HEK293 (cell line): ENCODE measurements at regions not wholly inside any gene's neighbourhood (a gene's known extent, or its start where the extent isn't known, plus 50 kb on each side); places are given as distances from the start of the nearest gene placed in this dataset.

Experiments
- CTCF ChIA-PET: fragments of 350-600 bp; formaldehyde crosslinking; extraction: SDS; loops from one replicate; lab custom pipeline; 2021; ENCODE audit warnings: antibody characterized with exemption; lab: Yijun Ruan, JAX
- POLR2A ChIA-PET: fragments of 300-600 bp; formaldehyde crosslinking; extraction: SDS; loops from one replicate; lab custom pipeline; 2020; ENCODE audit warnings: antibody characterized with exemption, inconsistent platforms; lab: Yijun Ruan, JAX
- H3K27ac ChIP-seq: fragments of 200-500 bp; sonication (Bioruptor generic); 2 replicates; pipeline ENCODE4 v1.5.1; 2014; ENCODE audit warnings: low read depth, low read length, control low read depth, inconsistent platforms; ENCODE audit errors: extremely low read depth
- H3K36me3 ChIP-seq, 2 experiments: fragments of 200-500 bp in 1 of 2; sonication (Bioruptor generic) in 1 of 2; 1 replicate in 1 of 2; 2 replicates in 1 of 2; pipeline ENCODE4 v1.5.1; 2014 to 2017; ENCODE audit warnings: inconsistent platforms in 2 of 2, low read length in 2 of 2; ENCODE audit not compliant: control insufficient read depth in 2 of 2, insufficient read depth in 1 of 2
- H3K4me1 ChIP-seq: fragments of 200-500 bp; sonication (Bioruptor generic); 2 replicates; pipeline ENCODE4 v1.5.1; 2014; ENCODE audit warnings: mild to moderate bottlenecking, low read length, inconsistent platforms; ENCODE audit not compliant: control insufficient read depth, insufficient read depth
- H3K4me3 ChIP-seq: 2 replicates; pipeline ENCODE4 v1.5.1; 2011; ENCODE audit warnings: low read depth, mild to moderate bottlenecking, control low read depth, low read length, moderate library complexity
- H3K9me3 ChIP-seq: fragments of 200-500 bp; sonication (Bioruptor generic); 2 replicates; pipeline ENCODE4 v1.5.1; 2014; ENCODE audit warnings: low read depth, low read length, inconsistent platforms; ENCODE audit not compliant: control insufficient read depth, insufficient read depth
- PBX3 ChIP-seq: sonication (generic); formaldehyde crosslinking; IDR thresholded peaks from 2 replicates; pipeline ENCODE4 v1.8.1; 2022; ENCODE audit warnings: mild to moderate bottlenecking, moderate library complexity, missing genetic modification reagents
- PRDM6 ChIP-seq: fragments of 450-650 bp; formaldehyde crosslinking; IDR thresholded peaks from 2 replicates; pipeline ENCODE4 v1.5.1; 2017; ENCODE audit warnings: missing biosample characterization, missing genetic modification characterization
- TSHZ1 ChIP-seq: fragments of 450-650 bp; formaldehyde crosslinking; IDR thresholded peaks from 2 replicates; pipeline ENCODE4 v1.5.1; 2016; ENCODE audit warnings: missing biosample characterization, missing genetic modification characterization, borderline replicate concordance
- WT1 ChIP-seq: fragments of 450-650 bp; formaldehyde crosslinking; IDR thresholded peaks from 2 replicates; pipeline ENCODE4 v1.5.1; 2016; ENCODE audit warnings: missing biosample characterization, missing genetic modification characterization
- ZBTB10 ChIP-seq: fragments of 450-650 bp; formaldehyde crosslinking; IDR thresholded peaks from 2 replicates; pipeline ENCODE4 v1.5.1; 2016; ENCODE audit warnings: missing biosample characterization, missing genetic modification characterization
- ZNF112 ChIP-seq: fragments of 450-650 bp; formaldehyde crosslinking; IDR thresholded peaks from 2 replicates; pipeline ENCODE4 v1.5.0; 2017; ENCODE audit warnings: missing biosample characterization, missing genetic modification characterization
- ZNF169 ChIP-seq: fragments of 450-650 bp; formaldehyde crosslinking; IDR thresholded peaks from 2 replicates; pipeline ENCODE4 v1.5.1; 2016; ENCODE audit warnings: missing biosample characterization, missing genetic modification characterization
- ZNF19 ChIP-seq: fragments of 450-650 bp; formaldehyde crosslinking; IDR thresholded peaks from 2 replicates; pipeline ENCODE4; 2016; ENCODE audit warnings: missing biosample characterization, missing genetic modification characterization, low read depth
- ZNF202 ChIP-seq: fragments of 450-650 bp; formaldehyde crosslinking; IDR thresholded peaks from 2 replicates; pipeline ENCODE4 v1.5.1; 2016; ENCODE audit warnings: missing biosample characterization, missing genetic modification characterization, borderline replicate concordance
- ZNF223 ChIP-seq: fragments of 450-650 bp; formaldehyde crosslinking; IDR thresholded peaks from 2 replicates; pipeline ENCODE4 v1.5.1; 2016; ENCODE audit warnings: missing biosample characterization, missing genetic modification characterization
- ZNF239 ChIP-seq: fragments of 450-650 bp; formaldehyde crosslinking; IDR thresholded peaks from 2 replicates; pipeline ENCODE4 v1.5.1; 2016; ENCODE audit warnings: missing biosample characterization, missing genetic modification characterization
- ZNF280D ChIP-seq: fragments of 450-650 bp; formaldehyde crosslinking; IDR thresholded peaks from 2 replicates; pipeline ENCODE4 v1.5.1; 2016; ENCODE audit warnings: missing biosample characterization, missing genetic modification characterization
- ZNF366 ChIP-seq: fragments of 450-650 bp; formaldehyde crosslinking; conservative IDR thresholded peaks from 2 replicates; pipeline ENCODE4 v1.5.1; 2016; ENCODE audit warnings: missing biosample characterization, missing genetic modification characterization
- ZNF513 ChIP-seq: fragments of 450-650 bp; IDR thresholded peaks from 2 replicates; pipeline ENCODE4 v1.5.1; 2018; ENCODE audit warnings: missing biosample characterization, missing genetic modification characterization
- ZNF514 ChIP-seq: fragments of 450-650 bp; formaldehyde crosslinking; IDR thresholded peaks from 2 replicates; pipeline ENCODE4 v1.5.1; 2016; ENCODE audit warnings: missing biosample characterization, missing genetic modification characterization
- ZNF548 ChIP-seq: fragments of 450-650 bp; formaldehyde crosslinking; IDR thresholded peaks from 2 replicates; pipeline ENCODE4 v1.5.1; 2016; ENCODE audit warnings: missing biosample characterization, missing genetic modification characterization
- ZNF660 ChIP-seq: fragments of 450-650 bp; IDR thresholded peaks from 2 replicates; pipeline ENCODE4 v1.5.1; 2018; ENCODE audit warnings: missing biosample characterization, mild to moderate bottlenecking, missing genetic modification characterization
- ZNF677 ChIP-seq: fragments of 450-650 bp; IDR thresholded peaks from 2 replicates; pipeline ENCODE4 v1.5.0; 2018; ENCODE audit warnings: missing biosample characterization, mild to moderate bottlenecking, missing genetic modification characterization, moderate library complexity
- ZNF701 ChIP-seq: fragments of 450-650 bp; formaldehyde crosslinking; IDR thresholded peaks from 2 replicates; pipeline ENCODE4 v1.5.1; 2016; ENCODE audit warnings: missing biosample characterization, missing genetic modification characterization
- ZNF76 ChIP-seq: fragments of 450-650 bp; formaldehyde crosslinking; IDR thresholded peaks from 2 replicates; pipeline ENCODE4; 2016; ENCODE audit warnings: low read depth, missing biosample characterization, missing genetic modification characterization, borderline replicate concordance
- ZNF843 ChIP-seq: fragments of 450-650 bp; formaldehyde crosslinking; IDR thresholded peaks from 2 replicates; pipeline ENCODE4 v1.5.1; 2016; ENCODE audit warnings: missing biosample characterization, missing genetic modification characterization

GRCh38 chr14:87044807-87045206 is 948.2 kb downstream of the GALC start:
- no peaks in the 10 kb centered on the region for H3K36me3 ChIP-seq
- no peaks in the 10 kb centered on the region for H3K9me3 ChIP-seq
- no peaks in the 10 kb centered on the region for H3K4me1 ChIP-seq
- TF ChIP-seq TSHZ1 (tag by site-specific recombination) (no peak), WT1 (no peak), ZNF660 (no peak), ZNF223 (no peak), ZNF280D (no peak), ZNF701 (tag by site-specific recombination) (no peak), ZNF677 (tag by site-specific recombination) (no peak), ZNF19 (tag by site-specific recombination) (no peak), ZNF843 (no peak), ZNF514 (tag by site-specific recombination) (no peak), PBX3 (CRISPR knock-in tag) (no peak), ZNF76 (tag by site-specific recombination) (no peak), ZNF112 (tag by site-specific recombination) (no peak), ZBTB10 (no peak), ZNF169 (no peak), ZNF366 (tag by site-specific recombination) (no peak)
- H3K27ac ChIP-seq, result no peak overlapping the region
- ChIA-PET POLR2A (no interaction called here), CTCF (no interaction called here)
- no peak overlapping the region for H3K4me3 ChIP-seq

- Histone ChIP-seq H3K27ac (no peak overlapping the region), H3K36me3 (no peaks in the 10 kb centered on the region), H3K9me3 (no peaks in the 10 kb centered on the region), H3K4me3 (no peak overlapping the region), H3K4me1 (no peaks in the 10 kb centered on the region)
- POLR2A ChIA-PET, result no interaction called here
- CTCF ChIA-PET, result interaction anchor here (0.7 kb wide), 1 partner anchor 11 kb away, joined by 3 read pairs; no protein-coding TSS in a partner anchor
- no peak for TF ChIP-seq ZNF548
- no peak for TF ChIP-seq ZNF513
- no peak for TF ChIP-seq WT1
- no peak for TF ChIP-seq ZNF202 (tag by site-specific recombination)
- no peak for TF ChIP-seq ZNF239
- TF ChIP-seq ZNF112 (tag by site-specific recombination), result no peak
- no peak for TF ChIP-seq PRDM6 (tag by site-specific recombination)
Observed at GRCh38 chr14:87043667-87044200, 949.2 kb downstream of the GALC start.
